GM19467 (cell line): ENCODE measurements at regions not wholly inside any gene's neighbourhood (a gene's known extent, or its start where the extent isn't known, plus 50 kb on each side); places are given as distances from the start of the nearest gene placed in this dataset.
"Not testable (repeated sequence)": the region's sequence is repeated elsewhere in the genome, so short reads cannot be mapped to it uniquely, and the experiment has no call there.

ENCODE experiments used
- ATAC-seq: cut with Tn5 transposase; IDR thresholded peaks from one replicate; pipeline ENCODE4 v1.9.1; 2021; ENCODE audit warnings: mild to moderate bottlenecking, moderate library complexity; ENCODE audit not compliant: unreplicated experiment

DNA sequence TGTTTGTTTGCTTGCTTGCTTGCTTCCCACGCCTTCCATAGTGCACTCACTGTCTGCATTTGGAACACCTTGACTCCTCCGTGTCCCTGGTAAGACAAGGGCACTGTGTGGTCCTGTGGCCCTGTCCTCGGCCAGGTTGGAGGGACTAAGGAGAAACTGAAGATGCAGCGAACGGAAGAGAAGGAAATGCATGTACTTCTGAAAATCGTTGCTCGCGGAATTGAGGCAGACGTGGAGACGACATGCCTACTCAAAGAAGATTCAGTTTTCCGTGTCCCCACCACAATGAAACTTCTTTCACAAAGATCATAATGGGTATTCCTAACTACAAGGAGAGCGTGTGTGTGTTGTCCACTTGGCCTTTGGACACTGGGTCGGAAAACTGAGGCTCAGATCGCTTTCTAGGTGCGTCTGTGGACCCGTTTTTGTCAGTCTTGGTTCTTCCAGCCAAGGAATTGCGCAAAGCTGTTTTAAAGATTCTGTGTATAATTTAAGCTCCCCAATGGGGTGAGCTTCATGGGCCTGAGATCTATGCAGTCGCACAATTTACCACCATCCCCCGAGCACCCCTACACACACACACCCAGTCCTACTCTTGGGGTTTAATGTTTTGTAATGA lies 120.4 kb upstream of the ZNF184 start:
- peak; percentile 6 for ATAC-seq

DNA sequence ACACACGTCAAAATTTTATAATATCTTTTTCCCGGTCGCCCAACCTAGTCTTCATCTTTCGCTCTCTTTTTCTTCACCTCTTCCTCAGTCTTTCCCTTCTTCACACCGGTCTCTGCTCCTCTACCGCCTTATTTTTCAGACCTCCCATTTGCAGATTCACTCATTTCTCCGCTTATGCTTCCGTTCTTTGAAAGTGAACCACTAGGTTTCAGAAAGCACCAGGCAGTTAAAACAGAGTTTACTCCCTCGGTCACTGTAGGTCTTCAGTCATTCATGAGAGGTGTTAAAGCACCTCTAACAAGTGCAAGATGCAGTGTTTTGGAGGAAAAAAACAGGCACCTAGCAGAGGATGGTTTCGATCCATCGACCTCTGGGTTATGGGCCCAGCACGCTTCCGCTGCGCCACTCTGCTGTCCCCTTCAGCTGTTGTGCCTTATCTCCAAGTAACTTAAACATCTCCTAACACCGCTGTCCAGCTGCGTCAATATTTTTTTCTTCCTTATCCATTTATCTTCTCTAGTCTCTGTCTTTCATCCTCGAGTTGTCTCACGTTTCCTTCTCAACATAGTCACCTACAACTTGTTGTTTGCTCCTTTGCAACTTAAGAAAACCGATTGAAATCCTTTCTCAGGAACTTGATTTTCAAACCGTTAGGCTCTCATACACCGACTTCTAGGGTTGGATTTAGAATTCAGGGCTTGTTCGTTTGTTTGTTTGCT lies 119.7 kb upstream of the ZNF184 start:
- peak; percentile 71 for ATAC-seq

DNA sequence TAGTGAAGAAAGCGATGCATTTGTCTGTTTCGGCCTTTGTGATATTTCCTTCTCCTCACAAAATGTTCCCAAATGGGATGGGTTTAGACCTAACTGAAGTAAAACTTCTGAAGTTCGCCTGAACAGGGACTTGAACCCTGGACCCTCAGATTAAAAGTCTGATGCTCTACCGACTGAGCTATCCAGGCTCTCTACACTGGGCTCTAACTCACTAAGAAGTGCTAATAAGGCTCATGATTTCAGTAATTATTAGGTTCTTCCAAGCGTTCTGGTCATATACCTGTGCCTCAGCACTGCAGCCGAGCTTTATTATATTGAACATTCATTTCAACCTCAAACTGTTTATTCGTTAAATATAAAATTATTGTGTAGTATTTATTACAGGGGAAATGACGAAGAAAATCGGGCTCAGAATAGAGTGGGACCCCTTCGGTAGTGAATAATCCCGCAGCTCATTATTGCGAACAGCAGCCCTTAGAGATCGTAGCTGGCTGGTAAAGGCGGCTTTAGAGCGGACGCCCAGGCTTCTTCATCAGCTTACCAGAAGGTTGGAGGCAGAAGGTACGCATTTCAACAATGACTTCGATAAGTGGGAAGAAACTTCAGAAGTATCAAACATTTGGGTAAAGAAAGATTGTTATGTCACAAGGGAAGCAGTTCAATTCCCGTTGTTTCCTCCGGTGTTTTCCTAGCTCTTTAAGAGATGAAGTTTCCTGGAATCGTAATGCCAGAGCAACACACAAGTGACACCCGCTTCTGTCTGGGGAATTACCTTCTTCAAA lies 119.0 kb upstream of the ZNF184 start:
- ATAC-seq = peak; percentile 16

DNA sequence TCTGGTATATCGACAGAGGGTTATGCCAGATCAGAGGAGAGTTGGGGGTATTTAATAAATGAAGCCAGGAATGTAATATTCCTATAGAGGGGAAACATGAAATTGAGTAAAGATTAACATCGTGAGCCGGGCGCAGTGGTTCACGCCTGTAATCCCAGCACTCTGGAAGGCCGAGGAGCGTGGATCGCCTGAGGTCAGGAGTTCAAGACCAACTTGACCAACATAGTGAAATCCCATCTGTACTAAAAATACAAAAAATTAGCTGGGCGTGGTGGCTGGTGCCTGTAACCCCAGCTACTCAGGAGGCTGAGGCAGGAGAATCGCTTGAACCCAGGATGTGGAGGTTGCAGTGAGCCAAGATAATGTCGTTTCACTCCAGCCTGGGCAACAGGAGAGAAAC lies 112.4 kb upstream of the ZNF184 start:
- not testable (repeated sequence) for ATAC-seq

DNA sequence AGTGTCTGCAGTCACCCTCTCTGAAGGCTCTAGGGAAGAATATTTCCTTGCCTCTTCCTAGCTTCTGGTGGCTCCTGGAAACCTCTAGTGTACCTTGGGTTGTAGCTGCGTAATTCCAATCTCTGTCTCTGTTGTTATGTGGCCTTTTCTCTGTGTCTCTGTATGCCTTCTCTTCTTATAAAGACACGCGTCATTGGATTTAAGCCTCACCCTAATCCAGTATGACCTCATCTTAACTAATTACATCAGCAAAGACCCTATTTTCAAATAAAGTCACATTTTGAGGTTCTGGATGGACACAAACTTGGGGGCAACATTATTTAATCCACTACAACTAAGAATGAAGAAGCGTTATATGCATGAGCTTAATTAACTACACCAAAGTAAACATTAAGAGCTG lies 111.4 kb upstream of the ZNF184 start:
- no peak for ATAC-seq

DNA sequence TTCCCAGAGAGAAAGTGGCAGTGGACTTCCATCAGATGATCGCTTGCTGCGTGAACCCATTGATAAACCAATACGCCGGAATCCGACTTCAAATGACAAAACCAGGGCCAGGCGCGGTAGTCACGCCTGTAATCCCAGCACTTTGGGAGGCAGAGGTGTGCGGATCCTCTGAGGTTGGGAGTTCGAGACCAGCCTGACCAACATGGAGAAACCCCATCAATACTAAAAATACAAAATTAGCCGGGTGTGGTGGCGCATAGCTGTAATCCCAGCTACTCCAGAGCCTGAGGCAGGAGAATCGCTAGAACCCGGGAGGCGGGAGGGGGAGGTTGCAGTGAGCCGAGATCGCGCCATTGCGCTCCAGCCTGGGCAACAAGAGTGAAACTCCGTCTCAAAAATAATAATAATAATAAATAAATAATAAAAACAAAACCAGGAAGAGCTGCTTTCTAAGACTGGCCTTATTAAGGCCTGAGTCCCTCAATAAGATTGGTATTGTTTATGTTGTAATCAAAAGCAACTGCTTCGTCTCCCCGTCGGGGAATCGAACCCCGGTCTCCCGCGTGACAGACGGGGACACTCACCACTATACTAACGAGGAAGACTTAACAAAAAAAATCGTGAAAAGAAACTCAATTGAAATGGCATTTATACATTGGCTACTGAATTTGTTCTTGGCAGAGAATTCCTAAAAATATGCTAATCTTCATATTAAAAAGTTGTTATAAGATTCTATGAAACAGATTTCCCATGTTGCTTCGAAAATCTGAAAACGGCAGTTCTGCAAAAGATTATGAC lies 110.2 kb upstream of the ZNF184 start:
- no peak for ATAC-seq

DNA sequence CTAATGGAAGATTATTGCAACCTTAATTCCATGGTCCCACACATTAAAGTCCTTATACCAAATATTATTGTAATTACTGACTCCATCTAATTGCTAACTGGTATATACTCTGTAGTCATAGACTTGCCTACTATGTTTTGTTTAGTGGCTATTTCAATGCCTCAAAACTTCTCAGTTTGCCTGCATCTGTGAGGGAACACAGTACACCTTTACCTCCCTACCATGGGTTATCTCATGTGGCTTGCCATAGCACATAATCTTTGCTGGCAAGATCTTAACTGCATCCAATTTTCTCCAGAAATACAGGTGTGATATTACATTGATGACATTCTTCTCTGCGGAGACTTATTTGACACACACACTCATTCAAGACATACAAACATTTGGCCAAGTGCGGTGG lies 107.1 kb upstream of the ZNF184 start:
- no peak for ATAC-seq

DNA sequence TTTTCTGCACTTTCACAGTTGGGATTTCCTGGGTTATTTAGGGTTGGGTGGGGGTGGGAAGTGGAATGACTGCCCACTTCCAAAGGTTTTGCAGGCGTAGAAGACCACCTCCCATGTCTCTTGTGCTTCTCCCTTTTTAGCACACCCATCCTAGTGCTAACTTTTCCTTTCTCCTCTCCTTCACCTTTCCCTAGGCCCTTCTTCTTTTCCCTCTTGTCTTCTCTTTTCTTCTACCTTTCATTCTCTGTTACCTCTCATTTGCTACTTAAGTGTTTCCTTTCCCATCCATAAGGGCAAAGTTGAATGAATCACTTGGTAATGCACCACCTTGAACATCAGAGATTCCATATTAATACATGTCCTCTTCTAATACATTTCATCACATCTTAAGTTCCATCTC lies 105.0 kb upstream of the ZNF184 start:
- no peak for ATAC-seq

DNA sequence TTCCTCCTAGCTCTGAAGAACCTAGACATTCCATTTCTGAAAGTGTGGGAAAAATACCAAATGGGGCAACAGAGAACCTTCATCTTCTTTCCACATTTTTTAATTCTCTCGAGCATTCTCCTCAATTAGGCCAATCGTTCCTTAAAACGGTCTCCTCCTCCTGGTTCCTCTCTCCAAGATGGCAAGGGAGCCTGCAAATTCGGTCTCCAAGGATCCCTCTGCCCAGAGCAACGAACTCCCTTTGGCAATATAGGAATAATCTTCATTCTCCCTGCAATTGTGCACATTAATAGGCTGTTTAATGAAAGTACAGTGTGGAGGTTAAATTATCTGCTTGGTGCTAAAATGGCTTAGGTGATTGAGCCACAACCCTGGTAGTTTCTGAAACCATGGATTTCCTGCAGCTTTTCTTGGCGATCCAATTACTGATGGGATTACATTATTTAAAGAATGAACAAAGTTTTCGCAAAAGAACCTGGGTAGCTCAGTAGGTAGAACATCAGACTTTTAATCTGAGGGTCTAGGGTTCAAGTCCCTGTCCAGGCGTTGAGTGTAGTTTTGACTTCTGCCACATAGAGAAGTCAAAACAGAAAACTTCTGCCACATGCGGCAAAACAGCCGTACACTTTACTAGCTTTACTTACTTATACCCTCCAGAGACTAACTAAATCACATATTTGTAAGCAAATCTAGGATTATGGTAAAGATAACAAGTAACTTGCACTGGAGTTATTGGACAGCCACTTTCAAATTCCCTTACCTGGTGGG lies 102.9 kb upstream of the ZNF184 start:
- no peak for ATAC-seq

DNA sequence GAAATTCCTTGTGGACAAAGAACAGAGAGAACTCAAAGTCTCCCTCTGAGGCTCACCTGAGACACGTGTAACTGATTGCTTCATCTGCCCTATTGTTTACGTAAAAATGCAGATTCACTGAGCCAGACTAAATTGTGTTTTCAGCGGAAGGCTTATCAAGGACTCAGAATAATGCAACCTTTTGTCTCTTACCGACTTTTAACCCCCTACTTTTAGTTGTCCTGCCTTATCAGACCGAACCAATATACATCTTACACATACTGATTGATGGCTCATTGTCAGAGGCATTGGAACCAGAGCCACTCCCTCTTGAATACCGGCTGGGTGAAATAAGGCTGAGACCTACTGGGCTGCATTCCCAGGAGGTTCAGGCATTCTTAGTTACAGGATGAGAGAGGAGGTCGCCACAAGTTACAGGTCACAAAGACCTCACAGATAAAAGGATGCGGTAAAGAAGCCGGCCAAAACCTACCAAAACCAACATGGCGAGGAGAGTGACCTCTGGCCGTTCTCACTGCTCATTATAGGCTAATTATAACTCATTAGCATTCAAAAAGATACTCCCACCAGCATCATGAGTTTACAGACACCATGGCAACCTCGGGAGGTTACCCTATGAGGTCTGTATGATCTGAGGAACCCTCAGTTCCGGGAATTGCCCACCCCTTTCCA lies 95.5 kb upstream of the ZNF184 start:
- no peak for ATAC-seq

DNA sequence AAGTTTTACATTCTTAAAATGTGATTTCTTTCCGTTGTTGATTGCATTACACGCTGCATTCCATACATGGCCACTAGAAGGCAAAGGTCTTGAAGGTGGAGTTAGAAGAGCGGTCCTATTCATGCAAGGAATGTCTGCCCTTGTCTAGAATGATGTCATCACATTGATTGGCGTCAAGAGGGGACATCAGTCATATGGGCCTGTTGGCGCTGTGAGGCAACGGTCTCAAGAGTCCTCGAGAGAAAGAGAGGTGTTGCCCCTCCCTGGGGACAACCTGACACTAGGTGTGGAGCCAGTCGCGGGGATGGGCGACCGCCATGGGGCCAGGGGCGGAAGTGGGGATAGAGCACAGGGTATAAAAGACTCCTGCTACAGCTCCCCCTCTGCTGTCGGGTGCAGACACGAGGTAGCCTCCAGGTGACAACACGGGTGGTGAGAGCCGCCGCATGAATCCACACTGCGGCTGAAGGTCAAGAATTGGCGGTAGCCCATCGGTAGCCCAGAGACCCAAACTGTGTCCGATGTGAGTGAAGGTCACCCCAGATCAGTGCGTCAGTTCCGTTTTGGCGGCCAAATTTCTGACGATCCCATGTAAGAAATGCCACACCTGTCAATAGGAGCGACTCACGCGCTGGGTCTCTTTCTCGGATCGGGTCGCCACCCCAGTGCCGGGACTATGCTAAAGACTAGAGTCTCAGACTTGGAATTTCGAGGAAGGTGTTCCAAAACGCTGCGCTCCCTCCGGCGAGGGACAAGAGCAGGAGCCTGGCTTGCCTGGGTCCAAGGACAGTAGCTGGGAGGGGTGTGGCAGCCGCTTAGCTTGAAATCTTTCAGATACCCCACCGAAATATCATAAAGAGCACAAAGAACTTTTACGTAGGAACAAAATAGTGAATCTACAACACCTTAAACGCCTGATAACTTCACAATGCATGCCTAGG lies 93.2 kb upstream of the ZNF184 start:
- ATAC-seq = no peak

DNA sequence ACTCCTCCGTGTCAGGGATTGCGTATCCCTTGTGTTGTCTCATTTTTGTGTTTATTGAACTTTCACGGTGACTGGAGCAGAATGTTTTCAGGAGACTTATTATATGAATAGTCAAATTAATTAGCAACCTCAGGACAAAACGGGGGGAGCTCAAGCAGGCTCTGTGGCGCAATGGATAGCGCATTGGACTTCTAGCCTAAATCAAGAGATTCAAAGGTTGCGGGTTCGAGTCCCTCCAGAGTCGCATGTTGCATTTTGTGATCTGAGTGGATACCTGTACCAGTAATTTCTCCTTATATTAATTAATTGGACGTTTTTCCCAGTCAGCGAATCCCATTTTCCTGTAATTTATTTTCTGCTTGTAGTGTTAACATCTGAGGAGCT lies 89.1 kb upstream of the ZNF184 start:
- no peak for ATAC-seq

DNA sequence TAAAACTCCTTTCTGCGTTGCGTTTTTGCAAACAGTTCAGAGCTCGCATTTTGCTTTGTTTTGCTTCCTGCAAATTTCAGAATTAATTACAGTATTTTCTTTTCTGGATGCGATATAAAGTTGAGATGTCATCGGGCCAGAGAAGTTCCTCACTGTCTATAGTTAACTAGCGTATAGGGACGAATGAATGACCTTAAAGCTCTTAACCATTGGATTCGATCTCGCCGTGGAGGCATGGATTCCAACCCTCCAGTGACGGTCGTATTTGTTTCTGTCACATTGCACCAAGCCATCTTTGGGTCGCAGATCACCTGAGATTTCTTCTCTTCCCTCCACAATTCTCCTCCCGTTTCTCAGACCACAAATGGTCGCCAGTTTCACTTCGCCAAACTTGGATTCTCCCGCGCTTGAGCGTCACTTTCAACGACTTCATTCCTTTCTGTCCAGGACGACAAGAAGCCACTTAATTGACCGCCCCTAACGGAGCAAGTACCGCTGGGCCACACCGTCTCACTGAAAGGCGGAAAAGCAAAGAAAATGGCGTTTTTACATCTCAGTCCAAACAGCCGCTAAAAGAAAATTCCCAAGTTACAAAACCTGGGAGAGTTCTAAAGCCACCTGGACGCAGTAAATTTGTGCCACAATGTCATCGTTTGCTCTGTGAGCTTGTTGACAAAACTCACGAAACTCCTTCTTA lies 85.3 kb upstream of the ZNF184 start:
- ATAC-seq = no peak

DNA sequence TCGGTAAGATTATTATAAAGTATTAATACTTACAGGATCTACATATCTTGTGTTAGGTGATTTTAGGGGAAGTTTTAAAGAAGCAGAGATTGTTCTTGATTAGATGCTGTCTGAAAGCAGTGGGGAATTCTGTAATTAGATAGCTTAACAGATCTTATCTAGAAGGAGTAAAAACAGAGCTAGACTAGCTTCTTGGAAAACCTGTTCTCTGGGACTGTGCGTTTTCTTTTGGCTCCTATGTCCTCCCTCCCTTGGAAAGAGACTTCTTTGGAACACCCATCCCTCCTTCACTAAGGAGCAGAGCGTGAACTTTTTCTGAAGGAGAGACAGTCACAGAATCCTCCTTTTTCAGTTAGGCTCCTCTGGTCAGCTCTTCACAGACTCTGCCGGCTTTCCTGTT lies 83.5 kb upstream of the ZNF184 start:
- ATAC-seq = no peak

DNA sequence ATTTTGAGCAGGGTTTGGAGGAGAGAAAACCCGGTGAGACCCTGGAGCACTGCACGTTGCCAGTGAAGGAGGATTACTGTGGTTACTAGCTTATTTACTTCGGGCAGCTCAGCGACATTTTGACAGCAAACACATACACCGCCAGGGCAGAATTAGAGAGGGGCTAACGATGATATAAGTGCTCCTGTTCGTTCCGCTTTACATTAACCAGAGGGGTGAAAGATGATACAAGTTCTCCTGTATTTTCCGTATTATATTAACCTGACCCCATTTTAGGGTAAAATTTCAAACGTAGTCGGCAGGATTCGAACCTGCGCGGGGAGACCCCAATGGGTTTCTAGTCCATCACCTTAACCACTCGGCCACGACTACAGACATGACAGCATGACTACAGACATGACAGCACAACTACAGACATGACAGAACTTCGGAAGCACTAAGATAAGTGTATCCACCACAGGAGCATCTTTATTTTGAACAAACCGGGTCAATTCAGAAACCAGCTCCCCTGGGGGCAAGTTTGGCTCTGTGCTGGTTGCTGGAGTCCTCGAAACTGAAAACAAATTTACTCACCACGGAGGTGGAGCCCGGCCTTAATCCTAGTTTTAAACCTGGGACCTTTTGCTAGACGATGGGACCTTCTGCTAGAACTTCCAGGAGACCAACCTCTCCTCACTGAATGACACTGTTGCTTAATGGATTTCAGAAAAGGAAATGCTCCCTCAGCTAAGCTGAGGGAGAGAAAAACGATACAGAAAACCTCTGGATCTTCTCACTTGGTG lies 80.4 kb upstream of the ZNF184 start:
- no peak for ATAC-seq

DNA sequence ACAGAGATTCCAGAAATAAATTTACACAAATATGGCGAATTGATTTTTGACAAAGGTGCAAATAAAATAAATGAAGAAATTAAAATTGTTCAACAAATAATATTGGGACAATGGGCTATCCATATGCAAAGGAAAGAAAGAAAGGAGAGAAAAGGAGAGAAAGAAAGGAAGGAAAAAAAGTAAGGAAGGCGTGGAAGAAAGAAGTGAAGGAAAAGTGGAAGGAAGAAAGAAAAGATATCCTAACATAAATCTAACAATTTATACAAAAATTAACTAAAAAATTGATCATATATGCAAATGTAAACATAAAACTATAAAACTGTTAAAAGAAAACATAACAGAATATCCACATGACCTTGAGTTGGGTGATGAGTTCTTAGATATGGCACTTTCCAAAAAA lies 78.7 kb upstream of the ZNF184 start:
- no peak for ATAC-seq

DNA sequence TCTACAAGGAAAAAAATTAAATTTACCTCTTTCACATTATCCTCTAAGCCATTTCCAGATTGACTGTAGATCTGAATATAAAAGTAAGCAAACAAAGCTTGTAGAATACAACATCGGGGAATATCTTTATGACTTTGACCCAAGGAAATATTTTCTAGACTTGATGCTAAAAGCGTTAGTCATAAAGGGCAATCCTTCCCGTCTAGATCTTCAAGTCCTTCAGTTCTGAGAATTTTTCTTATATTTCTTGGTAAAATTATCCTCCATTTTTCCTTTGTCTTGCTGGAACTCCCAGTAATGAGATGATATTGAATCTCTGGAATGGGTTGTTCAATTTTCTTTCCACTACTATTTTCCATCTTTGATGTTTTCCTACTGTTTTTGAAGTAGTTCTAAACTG lies 77.8 kb upstream of the ZNF184 start:
- ATAC-seq = no peak

DNA sequence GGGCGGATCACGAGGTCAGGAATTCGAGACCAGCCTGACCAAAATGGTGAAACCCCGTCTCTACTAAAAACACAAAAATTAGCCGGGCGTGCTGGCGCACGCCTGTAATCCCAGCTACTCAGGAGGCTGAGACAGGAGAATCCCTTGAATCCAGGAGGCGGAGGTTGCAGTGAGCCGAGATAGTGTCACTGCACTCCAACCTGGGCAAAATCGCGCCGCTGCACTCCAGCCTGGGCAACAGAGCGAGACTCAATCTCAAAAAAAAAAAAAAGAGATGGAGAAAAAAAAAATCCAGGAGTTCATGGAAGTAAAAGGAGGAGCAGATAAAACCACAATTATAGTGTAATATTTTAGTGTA lies 76.3 kb upstream of the ZNF184 start:
- ATAC-seq = not testable (repeated sequence)
